HUES64 (cell line): ENCODE measurements at regions not wholly inside any gene's neighbourhood (a gene's known extent, or its start where the extent isn't known, plus 50 kb on each side); places are given as distances from the start of the nearest gene placed in this dataset.
"Not testable (repeated sequence)": the region's sequence is repeated elsewhere in the genome, so short reads cannot be mapped to it uniquely, and the experiment has no call there.

Experiments used
- H3K27ac ChIP-seq: 2 replicates; pipeline ENCODE4 v1.7.0; 2013; ENCODE audit warnings: low read depth, low read length, inconsistent platforms
- H3K27me3 ChIP-seq: 2 replicates; pipeline ENCODE4 v1.6.1; 2013; ENCODE audit warnings: mild to moderate bottlenecking, low read length; ENCODE audit not compliant: insufficient read depth
- H3K36me3 ChIP-seq: 2 replicates; pipeline ENCODE4 v1.6.1; 2013; ENCODE audit warnings: mild to moderate bottlenecking, low read length; ENCODE audit not compliant: insufficient read depth
- H3K4me1 ChIP-seq: 2 replicates; pipeline ENCODE4 v1.6.1; 2013; ENCODE audit warnings: mild to moderate bottlenecking, low read length, moderate library complexity; ENCODE audit not compliant: insufficient read depth
- H3K4me3 ChIP-seq: 2 replicates; pipeline ENCODE4 v1.5.1; 2013; ENCODE audit warnings: mild to moderate bottlenecking, low read length, moderate library complexity
- H3K9ac ChIP-seq: 2 replicates; pipeline ENCODE4 v1.6.1; 2013; ENCODE audit warnings: mild to moderate bottlenecking, low read depth, low read length
- H3K9me3 ChIP-seq: 2 replicates; pipeline ENCODE4 v1.6.1; 2013; ENCODE audit warnings: low read depth, low read length; ENCODE audit not compliant: insufficient read depth
- WGBS: fragments of 150-250, 120-280 bp; methylation state at CpG from one replicate; pipeline ENCODE4 v1.1.7; 2013; ENCODE audit warnings: missing lambda C conversion rate; 5-methylcytosine and 5-hydroxymethylcytosine counted together

DNA sequence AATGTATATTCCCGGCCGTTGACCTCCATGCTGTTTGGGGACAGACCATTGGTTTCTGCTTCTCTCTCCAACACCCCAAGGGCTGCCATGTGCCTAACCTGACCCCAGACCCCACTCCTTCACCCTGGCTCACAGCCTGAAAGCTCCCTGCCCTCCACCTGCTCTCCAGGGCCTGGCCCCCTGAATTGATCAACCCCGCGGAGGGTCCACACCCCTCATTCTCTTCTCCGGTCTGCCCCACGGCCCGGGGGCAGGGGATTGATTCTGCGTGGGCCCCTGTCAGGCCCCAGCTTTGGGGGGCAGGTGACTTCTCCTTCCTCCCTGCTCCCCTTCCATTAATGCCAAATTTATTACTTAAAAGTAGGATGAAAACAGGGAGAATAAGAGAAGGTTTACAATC is 113.3 kb downstream of the CRLF3 start:
- Histone ChIP-seq H3K4me3 (peak overlapping the region; percentile 85), H3K27ac (peak overlapping the region; percentile 32; the same call in 1 of the 2 replicates), H3K9ac (peak overlapping the region; percentile 61)
- H3K27me3 ChIP-seq, H3K36me3 ChIP-seq, H3K4me1 ChIP-seq, H3K9me3 ChIP-seq: not testable (repeated sequence)
- WGBS = 43% methylated on average over 8 of the region's 8 CpGs

DNA sequence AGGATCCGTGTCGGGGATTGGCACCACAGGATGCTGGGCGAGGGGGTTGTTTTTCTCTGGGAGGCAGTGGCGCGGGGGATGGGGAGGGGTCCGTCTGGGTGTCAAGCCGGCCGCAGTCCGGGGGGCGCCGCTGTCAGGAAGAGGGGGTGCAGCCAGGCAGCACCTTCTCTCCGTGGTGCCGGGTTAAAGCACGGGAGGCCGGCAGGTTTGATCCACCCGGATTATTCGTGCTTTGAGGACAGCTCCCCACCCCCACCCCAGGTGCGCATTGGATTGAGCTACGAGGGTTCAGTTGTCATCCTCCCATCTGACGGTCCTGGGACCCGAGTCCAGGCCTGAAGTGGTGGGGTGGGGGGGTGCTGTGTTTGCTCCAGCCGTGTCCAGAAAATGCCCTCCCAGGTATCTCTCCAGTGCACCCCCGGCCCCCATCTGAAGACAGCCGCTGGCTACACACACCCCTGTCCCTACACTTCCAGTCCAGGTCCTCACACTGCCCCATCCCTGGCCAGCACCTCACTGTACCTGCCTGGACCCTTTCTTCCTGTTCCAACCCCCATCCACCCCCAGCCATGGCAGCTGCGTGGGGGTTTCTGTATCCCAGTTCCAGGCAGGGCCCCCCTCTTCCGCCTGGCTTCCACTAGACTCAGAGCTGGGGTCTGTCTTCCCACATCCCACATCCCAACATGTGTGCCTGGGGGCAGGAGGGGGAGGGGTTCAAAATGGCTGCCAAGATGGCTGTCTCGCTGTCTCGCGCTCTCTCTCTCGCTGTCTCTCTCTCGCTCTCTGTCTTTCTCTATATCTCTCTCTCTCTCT is 114.0 kb downstream of the CRLF3 start:
- Histone ChIP-seq H3K4me3 (peak overlapping the region; percentile 85), H3K9ac (peak overlapping the region; percentile 61), H3K27ac (peak overlapping the region; percentile 97)
- H3K36me3 ChIP-seq, H3K9me3 ChIP-seq, H3K4me1 ChIP-seq, H3K27me3 ChIP-seq: not testable (repeated sequence)
- WGBS = under 1% methylated on average over 23 of the region's 31 CpGs

DNA sequence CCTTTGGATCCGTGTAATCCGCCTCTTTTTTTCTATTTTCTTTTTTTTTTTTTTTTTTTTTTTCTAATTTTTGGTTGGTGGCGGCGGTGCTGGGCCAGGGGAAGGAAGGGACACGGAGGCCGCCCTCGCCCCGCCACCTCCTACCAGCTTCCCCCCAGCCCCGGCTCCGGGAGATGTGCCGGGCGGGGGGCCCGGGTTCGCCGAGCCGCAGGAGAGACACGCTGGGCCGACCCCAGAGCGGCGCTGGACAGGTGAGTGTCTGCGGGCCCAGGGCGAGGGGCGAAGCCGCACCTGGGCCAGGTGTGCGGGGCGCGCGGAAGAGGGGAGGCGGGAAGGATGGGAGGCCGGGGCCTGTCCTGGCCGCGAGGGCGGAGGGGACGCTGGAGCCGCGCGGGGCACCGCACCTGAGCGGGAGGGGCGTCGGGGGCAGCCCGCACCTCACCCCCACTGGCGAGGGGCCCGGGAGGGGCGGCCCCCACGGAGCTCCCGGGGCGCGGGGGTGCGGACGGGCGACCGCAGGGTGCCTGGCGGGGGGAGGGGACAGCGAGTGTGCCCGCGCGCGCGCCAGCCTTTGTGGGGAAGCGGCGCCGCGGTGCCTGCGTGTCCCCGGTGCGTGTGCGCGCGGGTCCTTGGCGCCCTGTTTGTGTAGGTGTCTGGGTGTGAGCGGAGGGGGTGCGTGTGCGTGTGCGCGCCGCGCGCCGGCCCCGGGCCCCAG is 114.8 kb downstream of the CRLF3 start:
- not testable (repeated sequence) for H3K36me3 ChIP-seq, H3K27me3 ChIP-seq, H3K4me1 ChIP-seq, H3K9me3 ChIP-seq
- WGBS = 0% methylated on average over 77 of the region's 81 CpGs
- Histone ChIP-seq H3K9ac (peak overlapping the region; percentile 61), H3K4me3 (peak overlapping the region; percentile 85), H3K27ac (peak overlapping the region; percentile 97; the same call in 1 of the 2 replicates)

DNA sequence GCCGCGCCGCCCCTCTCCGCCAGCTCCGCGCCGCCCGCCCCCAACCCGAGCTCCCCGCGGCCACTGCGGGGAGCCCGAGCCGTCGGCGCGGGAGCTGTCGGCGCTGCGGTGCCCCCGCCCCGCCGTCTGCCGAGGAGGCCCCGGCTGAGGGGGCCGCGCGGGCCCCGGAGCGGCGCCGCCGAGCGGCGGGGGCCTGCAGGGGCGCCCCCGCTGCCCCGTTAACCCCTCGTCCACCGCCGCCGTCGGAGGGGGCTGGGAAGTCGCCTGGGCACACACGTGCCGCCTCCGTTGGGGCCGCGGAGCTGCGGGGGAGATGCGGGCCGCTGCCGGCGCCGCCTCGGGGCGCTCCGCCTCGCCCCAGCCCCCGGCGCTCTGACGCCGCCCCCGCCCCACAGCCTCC is 115.4 kb downstream of the CRLF3 start:
- H3K4me1 ChIP-seq, H3K36me3 ChIP-seq, H3K9me3 ChIP-seq, H3K27me3 ChIP-seq: not testable (repeated sequence)
- Histone ChIP-seq H3K4me3 (peak overlapping the region; percentile 85), H3K27ac (peak overlapping the region; percentile 97; the same call in 1 of the 2 replicates), H3K9ac (peak overlapping the region; percentile 90; the same call in 1 of the 2 replicates)
- under 1% methylated on average over 64 of the region's 64 CpGs for WGBS

DNA sequence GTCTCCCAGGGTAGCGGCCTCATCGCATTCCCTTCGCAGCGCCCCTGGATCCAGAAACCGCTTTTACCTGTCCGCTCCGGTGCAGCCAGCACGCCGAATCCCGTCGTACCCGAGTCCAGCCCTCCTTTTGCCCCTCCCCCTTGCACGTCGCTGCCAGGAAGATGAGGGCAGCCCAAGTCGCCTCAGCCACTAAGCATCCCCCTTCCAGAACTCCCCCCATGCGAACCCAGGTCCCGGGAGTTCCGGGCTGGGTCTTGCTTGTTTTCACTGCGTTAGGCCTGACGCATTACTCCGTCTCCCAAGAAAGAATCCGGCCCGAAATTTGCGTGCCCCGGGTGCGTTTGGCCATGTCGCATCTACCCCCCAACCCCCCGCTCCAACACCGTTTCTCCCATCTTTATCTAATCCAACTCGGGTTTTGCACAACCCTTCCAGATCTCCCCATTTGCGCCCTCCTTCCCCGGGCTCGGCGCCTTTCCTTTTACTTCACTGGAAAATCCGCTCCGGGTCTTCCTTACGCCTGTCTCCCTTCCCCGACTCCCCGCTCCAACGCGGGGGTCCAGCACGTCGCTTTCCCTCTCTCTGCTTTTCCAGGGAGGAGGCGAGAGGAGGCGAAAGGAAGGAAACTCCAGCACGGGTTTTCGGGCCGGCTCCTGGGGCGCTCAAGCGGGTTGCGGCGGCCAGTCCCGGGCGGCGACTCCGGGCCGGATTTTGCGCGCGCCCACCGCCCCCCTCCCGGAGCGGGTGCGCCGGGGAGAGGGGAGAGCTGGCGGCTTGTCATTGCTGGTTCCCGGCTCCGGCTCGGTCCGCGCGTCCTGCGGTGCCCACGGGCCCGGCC is 116.0 kb downstream of the CRLF3 start:
- H3K36me3 ChIP-seq, H3K9me3 ChIP-seq, H3K4me1 ChIP-seq, H3K27me3 ChIP-seq: not testable (repeated sequence)
- H3K27ac ChIP-seq = peak overlapping the region; percentile 97
- H3K9ac ChIP-seq = peak overlapping the region; percentile 90
- under 1% methylated on average over 75 of the region's 75 CpGs for WGBS
- peak overlapping the region; percentile 85 for H3K4me3 ChIP-seq

DNA sequence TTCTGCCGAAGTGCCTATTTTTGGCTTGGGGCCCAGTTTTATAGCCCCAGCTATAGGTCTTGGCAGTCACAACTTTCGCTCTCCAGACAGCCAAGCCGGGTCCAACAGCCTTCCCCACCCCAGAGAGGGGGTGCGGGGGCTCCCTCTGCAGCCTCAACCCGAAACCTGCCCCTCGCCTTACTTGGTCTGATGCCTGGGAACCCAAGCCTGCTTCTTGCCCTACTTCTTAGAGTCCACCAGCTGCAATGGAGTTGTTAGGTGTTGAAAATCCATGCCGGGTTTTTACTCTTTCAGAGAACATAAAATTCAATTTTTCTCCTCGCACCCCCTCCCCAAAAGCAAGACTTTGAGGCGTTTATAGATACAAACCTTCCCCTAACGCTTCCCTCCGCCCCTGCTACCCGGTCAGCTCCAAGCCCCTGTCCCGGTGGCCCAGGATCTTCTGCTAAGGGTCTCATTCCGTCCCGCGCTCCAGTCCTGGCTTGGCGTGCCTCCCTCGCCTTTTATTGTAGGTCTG is 116.7 kb downstream of the CRLF3 start:
- H3K27me3 ChIP-seq = not testable (repeated sequence)
- peak overlapping the region; percentile 97 for H3K27ac ChIP-seq

DNA sequence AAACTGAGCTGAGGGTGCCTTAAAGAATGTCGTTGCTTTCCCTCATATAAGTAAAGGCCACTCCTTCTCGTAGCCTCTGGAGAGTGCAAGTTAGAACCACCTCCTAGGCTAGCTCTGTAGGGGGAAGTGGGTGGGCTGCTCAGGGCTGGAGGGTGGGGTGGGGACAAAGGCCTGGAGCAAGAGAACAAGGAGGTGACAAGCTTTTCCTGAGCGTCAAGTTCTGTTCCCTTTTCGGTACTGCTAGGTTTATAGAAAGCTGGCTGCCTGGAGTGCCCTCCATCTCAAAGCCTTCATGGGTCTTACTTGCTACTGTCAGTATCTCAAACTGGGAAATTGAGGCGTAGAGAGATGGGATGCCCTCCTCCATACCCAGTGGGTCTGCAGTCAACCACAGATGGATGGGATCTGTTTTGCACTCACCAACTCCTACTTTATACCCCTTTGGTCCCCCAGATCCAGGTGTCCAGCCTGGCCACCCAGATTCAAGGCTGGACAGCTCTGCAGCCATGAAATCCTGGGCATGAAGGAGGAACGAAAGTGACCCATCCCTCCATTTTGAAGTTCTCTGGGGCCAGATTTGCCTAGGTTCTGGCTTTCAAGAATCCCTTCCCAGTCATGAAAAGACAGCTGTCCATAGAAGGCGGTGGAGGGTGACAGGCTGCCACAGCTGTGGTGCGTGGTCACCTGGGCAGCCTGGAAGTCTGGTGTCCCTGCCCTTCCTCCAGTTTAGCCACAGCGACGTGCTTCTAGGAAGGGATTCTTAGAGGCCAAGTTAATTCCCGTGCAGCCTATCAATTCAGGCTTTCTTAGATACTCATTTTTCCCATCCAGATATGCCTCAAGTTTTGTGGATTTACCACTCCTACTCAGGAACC is 117.8 kb downstream of the CRLF3 start:
- 68% methylated on average over 9 of the region's 11 CpGs for WGBS
- H3K9ac ChIP-seq, H3K27me3 ChIP-seq: not testable (repeated sequence)

More for the DNA sequence above, 116.7 kb downstream of the CRLF3 start:
- H3K4me1 ChIP-seq, H3K9me3 ChIP-seq, H3K36me3 ChIP-seq: not testable (repeated sequence)
- WGBS = 1% methylated on average over 18 of the region's 18 CpGs
- H3K4me3 ChIP-seq = peak overlapping the region; percentile 85
- peak overlapping the region; percentile 90 for H3K9ac ChIP-seq

DNA sequence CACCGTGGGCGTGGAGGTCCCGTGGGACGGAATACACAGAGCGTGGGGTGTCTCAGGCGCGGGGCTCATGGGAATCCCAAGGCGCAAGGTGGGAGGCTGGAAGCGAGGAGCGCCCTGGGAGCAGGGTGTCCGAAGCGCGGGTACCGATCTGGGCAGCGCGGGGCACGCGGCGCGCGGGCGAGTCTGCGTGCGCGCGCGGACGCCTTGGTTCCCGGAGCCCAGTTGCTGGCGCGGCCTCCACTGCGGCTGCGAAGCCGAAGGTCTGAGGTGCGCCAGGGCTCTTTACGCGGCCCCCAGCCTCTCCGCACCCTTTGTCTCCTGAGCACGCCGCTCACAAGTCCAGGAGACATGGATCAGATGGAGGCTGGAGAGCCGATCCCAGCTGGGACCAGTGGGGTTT is 118.5 kb downstream of the CRLF3 start:
- not testable (repeated sequence) for H3K36me3 ChIP-seq, H3K9me3 ChIP-seq, H3K4me3 ChIP-seq, H3K9ac ChIP-seq, H3K27ac ChIP-seq, H3K27me3 ChIP-seq
- WGBS = 94% methylated on average over 41 of the region's 41 CpGs
- peaks cover 14% of the 10 kb centered on the region for H3K4me1 ChIP-seq

More for the DNA sequence above, 117.8 kb downstream of the CRLF3 start:
- not testable (repeated sequence) for H3K27ac ChIP-seq, H3K4me1 ChIP-seq, H3K36me3 ChIP-seq, H3K9me3 ChIP-seq
- H3K4me3 ChIP-seq = peak overlapping the region; percentile 85

DNA sequence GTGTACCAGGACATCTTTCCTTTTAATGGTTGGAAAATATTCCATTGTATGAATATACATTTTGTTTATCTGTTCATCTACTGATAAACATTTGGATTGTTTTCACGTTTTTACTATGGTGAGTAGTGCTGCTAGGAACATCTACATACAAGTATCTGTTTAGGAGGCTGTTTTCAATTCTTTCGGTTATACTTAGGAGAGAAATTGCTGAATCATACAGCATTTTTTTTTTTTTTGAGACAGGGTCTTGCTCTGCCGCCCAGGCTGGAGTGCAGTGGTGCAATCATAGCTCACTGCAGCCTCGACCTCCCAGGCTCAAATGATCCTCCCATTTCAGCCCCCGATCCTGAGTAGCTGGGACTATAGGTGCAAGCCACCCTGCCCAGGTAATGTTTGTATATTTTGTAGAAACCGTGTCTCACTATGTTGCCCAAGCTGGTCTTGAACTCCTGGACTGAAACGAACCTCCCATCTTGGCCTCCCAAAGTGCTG is 122.9 kb downstream of the CRLF3 start:
- peaks cover 10% of the 10 kb centered on the region for H3K4me1 ChIP-seq
- no peaks in the 10 kb centered on the region for H3K9me3 ChIP-seq
- H3K27me3 ChIP-seq = no peaks in the 10 kb centered on the region
- peak overlapping the region; percentile 98; the same call in 1 of the 2 replicates for H3K27ac ChIP-seq
- 90% methylated on average over 7 of the region's 7 CpGs for WGBS
- peak overlapping the region; percentile 63; the same call in 1 of the 2 replicates for H3K9ac ChIP-seq
- H3K36me3 ChIP-seq = no peaks in the 10 kb centered on the region
- H3K4me3 ChIP-seq = no peak overlapping the region

DNA sequence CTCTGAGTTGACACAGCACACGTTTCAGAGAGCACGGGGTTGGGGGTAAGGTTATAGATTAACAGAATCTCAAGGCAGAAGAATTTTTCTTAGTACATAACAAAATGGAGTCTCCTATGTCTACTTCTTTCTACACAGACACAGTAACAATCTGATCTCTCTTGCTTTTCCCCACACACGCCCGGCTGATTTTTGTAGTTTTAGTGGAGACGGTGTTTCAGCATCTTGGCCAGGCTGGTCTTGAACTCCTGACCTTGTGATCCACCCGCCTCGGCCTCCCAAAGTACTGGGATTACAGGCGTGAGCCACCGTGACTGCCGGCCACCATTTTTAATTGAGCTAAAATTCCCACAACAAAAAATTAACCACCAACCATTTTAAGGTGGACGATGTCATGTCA is 123.7 kb downstream of the CRLF3 start:
- Histone ChIP-seq H3K9ac (peak overlapping the region; percentile 63; the same call in 1 of the 2 replicates), H3K27ac (peak overlapping the region; percentile 98)
- H3K4me1 ChIP-seq, H3K27me3 ChIP-seq, H3K36me3 ChIP-seq, H3K4me3 ChIP-seq, H3K9me3 ChIP-seq: not testable (repeated sequence)
- WGBS = 56% methylated on average over 9 of the region's 11 CpGs
